Loucy (cell line): ENCODE measurements at regions not wholly inside any gene's neighbourhood (a gene's known extent, or its start where the extent isn't known, plus 50 kb on each side); places are given as distances from the start of the nearest gene placed in this dataset.

Source experiments
- H2AFZ ChIP-seq: fragments of 200-600 bp; sonication (generic); 2 replicates; pipeline ENCODE4 v1.6.0; 2016; ENCODE audit warnings: antibody characterized with exemption, mild to moderate bottlenecking, low read length, moderate library complexity
- H3F3A ChIP-seq: fragments of 200-600 bp; 2 replicates; pipeline ENCODE4 v1.6.0; 2016; ENCODE audit warnings: antibody characterized with exemption, low read depth, mild to moderate bottlenecking
- H3K27me3 ChIP-seq: fragments of 200-600 bp; sonication (generic); 2 replicates; pipeline ENCODE4 v1.6.1; 2014; ENCODE audit warnings: low read length, mild to moderate bottlenecking; ENCODE audit not compliant: insufficient read depth, poor library complexity, severe bottlenecking
- H3K36me3 ChIP-seq: fragments of 200-600 bp; sonication (generic); 2 replicates; pipeline ENCODE4 v1.6.1; 2016; ENCODE audit warnings: low read length; ENCODE audit not compliant: insufficient read depth
- H3K4me1 ChIP-seq: fragments of 200-600 bp; sonication (generic); 2 replicates; pipeline ENCODE4 v1.5.1; 2014; ENCODE audit warnings: low read length, mild to moderate bottlenecking; ENCODE audit not compliant: insufficient read depth, poor library complexity, severe bottlenecking
- H3K4me2 ChIP-seq: fragments of 200-600 bp; sonication (generic); 2 replicates; pipeline ENCODE4 v1.6.0; 2014; ENCODE audit warnings: antibody characterized with exemption, low read length, low read depth, mild to moderate bottlenecking; ENCODE audit not compliant: poor library complexity, severe bottlenecking
- H3K4me3 ChIP-seq: fragments of 200-600 bp; sonication (generic); 2 replicates; pipeline ENCODE4 v1.5.1; 2014; ENCODE audit warnings: low read length, mild to moderate bottlenecking, mixed read lengths; ENCODE audit not compliant: poor library complexity, severe bottlenecking
- H3K79me2 ChIP-seq: fragments of 200-600 bp; sonication (generic); 2 replicates; pipeline ENCODE4 v1.6.1; 2014; ENCODE audit warnings: low read length; ENCODE audit not compliant: insufficient read depth
- H3K9ac ChIP-seq: fragments of 200-600 bp; sonication (generic); 2 replicates; pipeline ENCODE4 v1.6.0; 2014; ENCODE audit warnings: mild to moderate bottlenecking, low read depth, low read length, moderate library complexity; ENCODE audit not compliant: poor library complexity, severe bottlenecking
- H3K9me2 ChIP-seq: fragments of 200-600 bp; sonication (generic); replicated peaks from 2 replicates; pipeline ENCODE4 v1.6.1; 2016; ENCODE audit warnings: low read depth, low read length, mixed read lengths
- H3K9me3 ChIP-seq: fragments of 200-600 bp; sonication (generic); 2 replicates; pipeline ENCODE4 v1.6.1; 2014; ENCODE audit warnings: mild to moderate bottlenecking, antibody characterized with exemption, low read length, low read depth; ENCODE audit not compliant: insufficient read depth
- H4K20me1 ChIP-seq: fragments of 200-600 bp; sonication (generic); 2 replicates; pipeline ENCODE4 v1.6.0; 2014; ENCODE audit warnings: antibody characterized with exemption, low read length, mild to moderate bottlenecking; ENCODE audit not compliant: insufficient read depth, poor library complexity, severe bottlenecking
- CTCF ChIP-seq: fragments of 200-600 bp; sonication (generic); conservative IDR thresholded peaks from 2 replicates; pipeline ENCODE4 v1.5.1; 2014; ENCODE audit warnings: mild to moderate bottlenecking, antibody characterized with exemption, low read length
- EZH2phosphoT487 ChIP-seq: fragments of 200-600 bp; IDR thresholded peaks from 2 replicates; pipeline ENCODE4 v1.6.1; 2018; ENCODE audit warnings: antibody characterized with exemption, mild to moderate bottlenecking, moderate library complexity, borderline replicate concordance

- no peaks in the 10 kb centered on the region for H3F3A ChIP-seq
- no peaks in the 10 kb centered on the region for H3K9me3 ChIP-seq
- H3K4me3 ChIP-seq = no peak overlapping the region
- no peaks in the 10 kb centered on the region for H3K36me3 ChIP-seq
- no peaks in the 10 kb centered on the region for H4K20me1 ChIP-seq
- H3K9ac ChIP-seq = no peak overlapping the region
- TF ChIP-seq CTCF = no peak
- no peak for TF ChIP-seq EZH2phosphoT487
- no peaks in the 10 kb centered on the region for H3K4me1 ChIP-seq
- H3K9me2 ChIP-seq = no peaks in the 10 kb centered on the region
- no peak overlapping the region for H2AFZ ChIP-seq
- no peaks in the 10 kb centered on the region for H3K27me3 ChIP-seq
- no peaks in the 10 kb centered on the region for H3K79me2 ChIP-seq
- H3K4me2 ChIP-seq = no peak overlapping the region
Observed at GRCh38 chr6:87899499-87900147, 148.0 kb upstream of the SPACA1 start.

GRCh38 chr6:87897663-87898062, 150.0 kb upstream of the SPACA1 start:
- no peaks in the 10 kb centered on the region for H3K79me2 ChIP-seq
- no peaks in the 10 kb centered on the region for H3K4me1 ChIP-seq
- no peak overlapping the region for H3K4me3 ChIP-seq
- no peak for TF ChIP-seq CTCF
- no peak for TF ChIP-seq EZH2phosphoT487
- no peak overlapping the region for H3K4me2 ChIP-seq
- H3K9me2 ChIP-seq = no peaks in the 10 kb centered on the region
- H2AFZ ChIP-seq = no peak overlapping the region
- H3K9ac ChIP-seq = no peak overlapping the region
- no peaks in the 10 kb centered on the region for H3F3A ChIP-seq
- no peaks in the 10 kb centered on the region for H3K27me3 ChIP-seq
- no peaks in the 10 kb centered on the region for H3K9me3 ChIP-seq
- no peaks in the 10 kb centered on the region for H3K36me3 ChIP-seq
- no peaks in the 10 kb centered on the region for H4K20me1 ChIP-seq

GRCh38 chr6:87897013-87897412, 150.6 kb upstream of the SPACA1 start:
- Histone ChIP-seq H3K4me2 (no peak overlapping the region), H3K4me1 (no peaks in the 10 kb centered on the region), H3K9me2 (no peaks in the 10 kb centered on the region), H3K36me3 (no peaks in the 10 kb centered on the region), H2AFZ (no peak overlapping the region), H4K20me1 (no peaks in the 10 kb centered on the region), H3K9ac (no peak overlapping the region), H3K4me3 (no peak overlapping the region), H3K27me3 (no peaks in the 10 kb centered on the region), H3K79me2 (no peaks in the 10 kb centered on the region), H3F3A (no peaks in the 10 kb centered on the region), H3K9me3 (no peaks in the 10 kb centered on the region)
- TF ChIP-seq CTCF (no peak), EZH2phosphoT487 (no peak)
